Left kidney (tissue), 1 donor: ENCODE measurements at regions not wholly inside any gene's neighbourhood (a gene's known extent, or its start where the extent isn't known, plus 50 kb on each side); places are given as distances from the start of the nearest gene placed in this dataset.
"Not testable (repeated sequence)": the region's sequence is repeated elsewhere in the genome, so short reads cannot be mapped to it uniquely, and the experiment has no call there.

Source experiments
- DNase-seq: peaks from one replicate; pipeline ENCODE4 v3.0.0-alpha.2; 2013

- DNase-seq: no peak
Measured at GRCh38 chr1:178572604-178573003, 59.7 kb downstream of the TEX35 start.

- DNase-seq: no peak
Measured at GRCh38 chr1:178573330-178573729, 60.4 kb downstream of the TEX35 start.

GRCh38 chr1:178574345-178574744 is 61.4 kb downstream of the TEX35 start:
- no peak for DNase-seq

GRCh38 chr1:178575611-178576361 is 62.9 kb downstream of the TEX35 start:
- DNase-seq: peak; percentile 21

- DNase-seq: no peak
Measured at GRCh38 chr1:178576841-178577240, 63.9 kb downstream of the TEX35 start.

- DNase-seq: no peak
Measured at GRCh38 chr1:178577882-178578281, 65.0 kb downstream of the TEX35 start.

GRCh38 chr1:178578541-178578940 is 65.6 kb downstream of the TEX35 start:
- no peak for DNase-seq

GRCh38 chr1:178579095-178579494 is 66.2 kb downstream of the TEX35 start:
- DNase-seq: no peak

- no peak for DNase-seq
Measured at GRCh38 chr1:178579562-178579961, 66.7 kb downstream of the TEX35 start.

- no peak for DNase-seq
Measured at GRCh38 chr1:178580096-178580495, 67.2 kb downstream of the TEX35 start.

GRCh38 chr1:178580876-178581275 is 68.0 kb downstream of the TEX35 start:
- no peak for DNase-seq

- peak; percentile 53 for DNase-seq
Measured at GRCh38 chr1:178581351-178582303, 68.7 kb downstream of the TEX35 start.

- DNase-seq: no peak
Measured at GRCh38 chr1:178587096-178587495, 74.2 kb downstream of the TEX35 start.

- DNase-seq: no peak
Measured at GRCh38 chr1:178587975-178588374, 75.1 kb downstream of the TEX35 start.

- DNase-seq: not testable (repeated sequence)
Measured at GRCh38 chr1:178589042-178589441, 76.1 kb downstream of the TEX35 start.

- not testable (repeated sequence) for DNase-seq
Measured at GRCh38 chr1:178591811-178592210, 78.9 kb downstream of the TEX35 start.

- no peak for DNase-seq
Measured at GRCh38 chr1:178593515-178593914, 80.6 kb downstream of the TEX35 start.

GRCh38 chr1:178594133-178594532 is 81.2 kb downstream of the TEX35 start:
- no peak for DNase-seq

GRCh38 chr1:178595491-178595890 is 82.6 kb downstream of the TEX35 start:
- DNase-seq: no peak

- no peak for DNase-seq
Measured at GRCh38 chr1:178599087-178599486, 86.2 kb downstream of the TEX35 start.

- DNase-seq: no peak
Measured at GRCh38 chr1:178599745-178600144, 86.8 kb downstream of the TEX35 start.

GRCh38 chr1:178603926-178604325 is 91.0 kb downstream of the TEX35 start:
- DNase-seq: no peak

GRCh38 chr1:178606839-178607238 is 93.9 kb downstream of the TEX35 start:
- no peak for DNase-seq
